ENCODE measurements at regions not wholly inside any gene's neighbourhood (a gene's known extent, or its start where the extent isn't known, plus 50 kb on each side); places are given as distances from the start of the nearest gene placed in this dataset.
"Not testable (repeated sequence)": the region's sequence is repeated elsewhere in the genome, so short reads cannot be mapped to it uniquely, and the experiment has no call there.

- no peak for DNase-seq
These were observed 160.2 kb upstream of the IRF2BP2 start for GRCh38 chr1:234769986-234770795.

- DNase-seq, result no peak
These were observed 159.5 kb upstream of the IRF2BP2 start for GRCh38 chr1:234769284-234769985.

- peak; percentile 67 for DNase-seq
These were observed 158.7 kb upstream of the IRF2BP2 start for GRCh38 chr1:234768569-234769283.

- peak; percentile 39 for DNase-seq
These were observed 158.2 kb upstream of the IRF2BP2 start for GRCh38 chr1:234768171-234768568.

GRCh38 chr1:234765672-234766071, 155.7 kb upstream of the IRF2BP2 start:
- DNase-seq, result no peak

- no peak for DNase-seq
These were observed 155.2 kb upstream of the IRF2BP2 start for GRCh38 chr1:234765181-234765580.

GRCh38 chr1:234763910-234764309, 153.9 kb upstream of the IRF2BP2 start:
- no peak for DNase-seq

- DNase-seq, result no peak
These were observed 153.4 kb upstream of the IRF2BP2 start for GRCh38 chr1:234763367-234763766.

GRCh38 chr1:234762127-234762526, 152.1 kb upstream of the IRF2BP2 start:
- DNase-seq, result not testable (repeated sequence)

GRCh38 chr1:234760303-234760723, 150.3 kb upstream of the IRF2BP2 start:
- DNase-seq, result no peak

- no peak for DNase-seq
These were observed 149.9 kb upstream of the IRF2BP2 start for GRCh38 chr1:234759888-234760287.

GRCh38 chr1:234758851-234759250, 148.9 kb upstream of the IRF2BP2 start:
- DNase-seq, result peak; percentile 48

- no peak for DNase-seq
These were observed 146.9 kb upstream of the IRF2BP2 start for GRCh38 chr1:234756857-234757256.

GRCh38 chr1:234756066-234756774, 146.2 kb upstream of the IRF2BP2 start:
- DNase-seq, result peak; percentile 31

- DNase-seq, result no peak
These were observed 145.5 kb upstream of the IRF2BP2 start for GRCh38 chr1:234755449-234755863.

- DNase-seq, result no peak
These were observed 144.0 kb upstream of the IRF2BP2 start for GRCh38 chr1:234753979-234754378.

GRCh38 chr1:234752927-234753326, 142.9 kb upstream of the IRF2BP2 start:
- no peak for DNase-seq

GRCh38 chr1:234751678-234752077, 141.7 kb upstream of the IRF2BP2 start:
- no peak for DNase-seq

- DNase-seq, result no peak
These were observed 141.1 kb upstream of the IRF2BP2 start for GRCh38 chr1:234750922-234751627.

GRCh38 chr1:234748713-234749112, 138.7 kb upstream of the IRF2BP2 start:
- no peak for DNase-seq

- no peak for DNase-seq
These were observed 138.1 kb upstream of the IRF2BP2 start for GRCh38 chr1:234748066-234748465.

GRCh38 chr1:234746798-234747196, 136.8 kb upstream of the IRF2BP2 start:
- DNase-seq, result no peak

Measured in activated T-cell treated with anti-CD3 and anti-CD28 coated beads, Interleukin-2, amount 50 U/mL, for 1 hour (primary cell).